ENCODE measurements at regions not wholly inside any gene's neighbourhood (a gene's known extent, or its start where the extent isn't known, plus 50 kb on each side); places are given as distances from the start of the nearest gene placed in this dataset.

DNA sequence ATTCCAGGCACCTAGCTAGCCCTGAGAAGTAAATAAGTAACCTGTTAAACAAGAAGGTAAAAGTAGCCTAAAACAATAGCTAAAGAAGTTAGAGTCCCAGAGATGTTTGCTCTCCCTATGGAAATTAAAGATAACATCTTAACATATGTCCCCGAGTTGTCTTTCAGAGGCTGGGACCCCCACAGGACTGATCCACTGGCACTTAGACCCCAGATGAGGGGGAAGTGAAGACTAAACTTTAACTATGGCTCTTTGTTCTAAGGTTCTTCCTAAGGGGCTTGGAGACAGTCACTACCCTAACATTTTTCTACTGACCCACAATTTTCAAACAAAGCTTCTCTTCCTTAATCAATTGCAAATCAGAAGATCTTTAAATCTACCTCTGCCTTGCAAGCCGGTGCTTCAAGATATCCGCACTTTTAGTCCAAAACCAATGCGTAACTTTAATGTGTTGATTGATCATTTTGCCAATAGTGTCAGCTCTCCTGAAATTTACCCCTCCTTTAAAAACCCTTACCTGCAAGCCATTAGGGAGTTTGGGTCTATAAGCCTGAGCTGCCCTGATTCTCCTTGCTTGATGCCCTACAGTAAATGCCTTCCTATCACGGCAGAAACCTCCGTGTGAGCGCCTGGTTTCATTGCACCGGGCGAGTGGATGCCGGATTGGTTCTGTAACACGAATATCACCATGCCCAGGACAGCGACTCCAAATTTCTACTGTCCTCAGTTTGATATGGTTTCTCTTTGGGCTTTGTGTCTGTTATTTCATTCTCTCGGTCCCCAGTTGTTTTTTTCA, 404.4 kb downstream of the SIPA1L2 start:
- no peak for TF ChIP-seq ZFP3 (CRISPR knock-in tag; IDR thresholded peaks at IDR 0.05)
- TF ChIP-seq TCF4 (CRISPR knock-in tag; IDR thresholded peaks at IDR 0.05; ENCODE audit: borderline replicate concordance), result no peak
- TF ChIP-seq, protein P1, sequence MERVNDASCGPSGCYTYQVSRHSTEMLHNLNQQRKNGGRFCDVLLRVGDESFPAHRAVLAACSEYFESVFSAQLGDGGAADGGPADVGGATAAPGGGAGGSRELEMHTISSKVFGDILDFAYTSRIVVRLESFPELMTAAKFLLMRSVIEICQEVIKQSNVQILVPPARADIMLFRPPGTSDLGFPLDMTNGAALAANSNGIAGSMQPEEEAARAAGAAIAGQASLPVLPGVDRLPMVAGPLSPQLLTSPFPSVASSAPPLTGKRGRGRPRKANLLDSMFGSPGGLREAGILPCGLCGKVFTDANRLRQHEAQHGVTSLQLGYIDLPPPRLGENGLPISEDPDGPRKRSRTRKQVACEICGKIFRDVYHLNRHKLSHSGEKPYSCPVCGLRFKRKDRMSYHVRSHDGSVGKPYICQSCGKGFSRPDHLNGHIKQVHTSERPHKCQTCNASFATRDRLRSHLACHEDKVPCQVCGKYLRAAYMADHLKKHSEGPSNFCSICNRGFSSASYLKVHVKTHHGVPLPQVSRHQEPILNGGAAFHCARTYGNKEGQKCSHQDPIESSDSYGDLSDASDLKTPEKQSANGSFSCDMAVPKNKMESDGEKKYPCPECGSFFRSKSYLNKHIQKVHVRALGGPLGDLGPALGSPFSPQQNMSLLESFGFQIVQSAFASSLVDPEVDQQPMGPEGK (CRISPR knock-in tag; IDR thresholded peaks at IDR 0.05; ENCODE audit: borderline replicate concordance), result no peak
- no peak for TF ChIP-seq ARNTL (CRISPR knock-in tag; IDR thresholded peaks at IDR 0.05; ENCODE audit: borderline replicate concordance, low read depth)
- no peak for TF ChIP-seq PPARA (CRISPR knock-in tag; IDR thresholded peaks at IDR 0.05; ENCODE audit: borderline replicate concordance)
- no peak for TF ChIP-seq ZNF8 (CRISPR knock-in tag; IDR thresholded peaks at IDR 0.05)
- no peak for TF ChIP-seq CSRNP3 (CRISPR knock-in tag; IDR thresholded peaks at IDR 0.05)
- no peak for TF ChIP-seq OSR1 (CRISPR knock-in tag; IDR thresholded peaks at IDR 0.05)
- no peak for TF ChIP-seq RARB (CRISPR knock-in tag; IDR thresholded peaks at IDR 0.05)
- TF ChIP-seq, protein P2, sequence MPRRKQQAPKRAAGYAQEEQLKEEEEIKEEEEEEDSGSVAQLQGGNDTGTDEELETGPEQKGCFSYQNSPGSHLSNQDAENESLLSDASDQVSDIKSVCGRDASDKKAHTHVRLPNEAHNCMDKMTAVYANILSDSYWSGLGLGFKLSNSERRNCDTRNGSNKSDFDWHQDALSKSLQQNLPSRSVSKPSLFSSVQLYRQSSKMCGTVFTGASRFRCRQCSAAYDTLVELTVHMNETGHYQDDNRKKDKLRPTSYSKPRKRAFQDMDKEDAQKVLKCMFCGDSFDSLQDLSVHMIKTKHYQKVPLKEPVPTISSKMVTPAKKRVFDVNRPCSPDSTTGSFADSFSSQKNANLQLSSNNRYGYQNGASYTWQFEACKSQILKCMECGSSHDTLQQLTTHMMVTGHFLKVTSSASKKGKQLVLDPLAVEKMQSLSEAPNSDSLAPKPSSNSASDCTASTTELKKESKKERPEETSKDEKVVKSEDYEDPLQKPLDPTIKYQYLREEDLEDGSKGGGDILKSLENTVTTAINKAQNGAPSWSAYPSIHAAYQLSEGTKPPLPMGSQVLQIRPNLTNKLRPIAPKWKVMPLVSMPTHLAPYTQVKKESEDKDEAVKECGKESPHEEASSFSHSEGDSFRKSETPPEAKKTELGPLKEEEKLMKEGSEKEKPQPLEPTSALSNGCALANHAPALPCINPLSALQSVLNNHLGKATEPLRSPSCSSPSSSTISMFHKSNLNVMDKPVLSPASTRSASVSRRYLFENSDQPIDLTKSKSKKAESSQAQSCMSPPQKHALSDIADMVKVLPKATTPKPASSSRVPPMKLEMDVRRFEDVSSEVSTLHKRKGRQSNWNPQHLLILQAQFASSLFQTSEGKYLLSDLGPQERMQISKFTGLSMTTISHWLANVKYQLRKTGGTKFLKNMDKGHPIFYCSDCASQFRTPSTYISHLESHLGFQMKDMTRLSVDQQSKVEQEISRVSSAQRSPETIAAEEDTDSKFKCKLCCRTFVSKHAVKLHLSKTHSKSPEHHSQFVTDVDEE (CRISPR knock-in tag; IDR thresholded peaks at IDR 0.05), result no peak
- TF ChIP-seq ZFP30 (CRISPR knock-in tag; IDR thresholded peaks at IDR 0.05), result no peak
- TF ChIP-seq TOX (CRISPR knock-in tag; IDR thresholded peaks at IDR 0.05; ENCODE audit: borderline replicate concordance), result no peak
